HepG2 (cell line): ENCODE measurements at regions not wholly inside any gene's neighbourhood (a gene's known extent, or its start where the extent isn't known, plus 50 kb on each side); places are given as distances from the start of the nearest gene placed in this dataset.

Source experiments
- ATAC-seq: fragments of 200-7000 bp; cut with Tn5 transposase; 3 replicates; pipeline ENCODE4 v1.9.1; 2020; ENCODE audit warnings: mild to moderate bottlenecking, moderate library complexity
- BruUV-seq: library from RNA; stranded (reverse); fragments of 400-500 nt; replicated peaks from 2 replicates; lab custom pipeline; 2021; lab: Mats Ljungman, UMichigan
- CTCF ChIA-PET: fragments of 300-600 bp; formaldehyde crosslinking; extraction: SDS; loops from one replicate; lab custom pipeline; 2021; ENCODE audit warnings: low total read pairs, inconsistent platforms, low intra/inter-chr PET ratio; lab: Yijun Ruan, JAX
- POLR2A ChIA-PET: fragments of 350-600 bp; sonication (Branson Sonifier 250); formaldehyde crosslinking; loops from one replicate; lab custom pipeline; 2020; ENCODE audit warnings: antibody characterized with exemption, inconsistent platforms; lab: Yijun Ruan, JAX
- DNase-seq: peaks from one replicate; pipeline ENCODE4 v3.0.0-alpha.2; 2015; ENCODE audit warnings: low spot score
- FAIRE-seq: peaks from 3 replicates; lab custom pipeline; 2011; peaks lifted over from hg19 to GRCh38; lab: Jason Lieb, UNC
- H2AFZ ChIP-seq: one replicate; pipeline ENCODE4 v1.6.1; 2011; ENCODE audit warnings: low read length, inconsistent platforms
- H3K27ac ChIP-seq: fragments of 300-600 bp; 3 replicates; pipeline ENCODE4 v1.8.0; 2011; ENCODE audit warnings: mixed run types, mild to moderate bottlenecking, mixed read lengths, low read length, inconsistent platforms; ENCODE audit not compliant: insufficient read depth; ENCODE audit errors: extremely low read length
- H3K27me3 ChIP-seq, 2 experiments: fragments of 200-600 bp in 1 of 2; 2 replicates in 1 of 2; 3 replicates in 1 of 2; pipeline versions ENCODE4 v1.6.0 to v1.8.0; 2011; ENCODE audit warnings: low read length in 2 of 2, mild to moderate bottlenecking in 2 of 2, moderate library complexity in 2 of 2, inconsistent platforms in 1 of 2; ENCODE audit not compliant: insufficient read depth in 2 of 2, control insufficient read depth in 1 of 2
- H3K36me3 ChIP-seq, 2 experiments: fragments of 200-600 bp in 1 of 2; replicated peaks in 1 of 2; 2 replicates in 1 of 2; 3 replicates in 1 of 2; pipeline versions ENCODE4 v1.5.1 to v1.8.0; 2011; ENCODE audit warnings: low read length in 2 of 2, inconsistent platforms in 1 of 2; ENCODE audit not compliant: insufficient read depth in 2 of 2, control insufficient read depth in 1 of 2
- H3K4me1 ChIP-seq: 2 replicates; pipeline ENCODE4 v1.5.1; 2012; ENCODE audit warnings: low read length, inconsistent platforms; ENCODE audit not compliant: insufficient read depth
- H3K4me2 ChIP-seq: 2 replicates; pipeline ENCODE4 v1.6.0; 2011; ENCODE audit warnings: low read depth, low read length, inconsistent platforms
- H3K4me3 ChIP-seq, 3 experiments: fragments of 200-600 bp in 1 of 3; sonication (generic), shearing (Covaris generic) in 1 of 3; replicated peaks in 1 of 3; 2 replicates each; pipeline ENCODE4 v1.5.1; 2011 to 2016; ENCODE audit warnings: low read length in 3 of 3, inconsistent platforms in 2 of 3, low read depth in 2 of 3, mild to moderate bottlenecking in 2 of 3, control low read depth in 1 of 3, mixed read lengths in 1 of 3; ENCODE audit not compliant: insufficient read depth in 1 of 3
- H3K79me2 ChIP-seq: one replicate; pipeline ENCODE4 v1.6.1; 2011; ENCODE audit warnings: low read length, inconsistent platforms; ENCODE audit not compliant: insufficient read depth
- H3K9ac ChIP-seq: 2 replicates; pipeline ENCODE4 v1.6.0; 2011; ENCODE audit warnings: mild to moderate bottlenecking, low read depth, low read length, inconsistent platforms; ENCODE audit not compliant: insufficient read depth
- H3K9me3 ChIP-seq: 2 replicates; pipeline ENCODE4 v1.5.1; 2012; ENCODE audit warnings: mild to moderate bottlenecking, low read length
- H4K20me1 ChIP-seq: 2 replicates; pipeline ENCODE4 v1.6.0; 2011; ENCODE audit warnings: inconsistent platforms, mild to moderate bottlenecking, low read length, moderate library complexity; ENCODE audit not compliant: insufficient read depth
- BCL6 ChIP-seq: IDR thresholded peaks from 2 replicates; pipeline ENCODE4 v1.6.1; 2016; ENCODE audit warnings: missing genetic modification reagents, missing compliant biosample characterization
- CREB1 ChIP-seq, 2 experiments: fragments of 450-650 bp in 1 of 2; IDR thresholded peaks; 2 replicates each; pipeline ENCODE4 v1.6.1; 2016 to 2017; ENCODE audit warnings: control low read depth in 1 of 2, mild to moderate bottlenecking in 1 of 2, missing compliant biosample characterization in 1 of 2, missing genetic modification characterization in 1 of 2
- CREM ChIP-seq, 2 experiments: sonication (generic) in 1 of 2; formaldehyde crosslinking in 1 of 2; IDR thresholded peaks; 2 replicates each; pipeline versions ENCODE4 v1.4.0 to v1.6.1; 2016 to 2020; ENCODE audit warnings: antibody characterized with exemption in 1 of 2, mild to moderate bottlenecking in 1 of 2, missing genetic modification reagents in 1 of 2
- ERF ChIP-seq: IDR thresholded peaks from 2 replicates; pipeline ENCODE4 v1.6.1; 2018; ENCODE audit warnings: missing biosample characterization, missing genetic modification reagents
- FOXA3 ChIP-seq: IDR thresholded peaks from 2 replicates; pipeline ENCODE4 v1.6.1; 2016; ENCODE audit warnings: missing genetic modification reagents, missing compliant biosample characterization
- HNF4A ChIP-seq: sonication (generic); formaldehyde crosslinking; IDR thresholded peaks from 2 replicates; pipeline ENCODE4 v1.4.0; 2020; ENCODE audit warnings: missing genetic modification reagents
- SKI ChIP-seq: fragments of 450-650 bp; IDR thresholded peaks from one replicate; pipeline ENCODE4 v1.6.1; 2018; ENCODE audit warnings: mild to moderate bottlenecking; ENCODE audit not compliant: partially characterized antibody
- STAG1 ChIP-seq: sonication (generic); formaldehyde crosslinking; IDR thresholded peaks from 2 replicates; pipeline ENCODE4 v1.4.0; 2020; ENCODE audit warnings: missing genetic modification reagents
- ZNF12 ChIP-seq: sonication (generic); formaldehyde crosslinking; IDR thresholded peaks from 2 replicates; pipeline ENCODE4 v1.5.0; 2020; ENCODE audit warnings: missing genetic modification reagents
- ZNF326 ChIP-seq: sonication (generic); formaldehyde crosslinking; IDR thresholded peaks from 2 replicates; pipeline ENCODE4 v1.4.0; 2020; ENCODE audit warnings: missing genetic modification reagents, borderline replicate concordance
- WGBS: methylation state at CpG from one replicate; pipeline ENCODE4 v1.1.6; 2017; ENCODE audit warnings: low lambda C conversion rate; 5-methylcytosine and 5-hydroxymethylcytosine counted together
- in situ Hi-C: cut with HindIII; loops from 2 replicates; pipeline ENCODE4 v1.10.0; 2017; ENCODE audit warnings: low pct_unique_long_range_greater_than_20kb; ENCODE audit not compliant: extremely low pct_ligation_motif_present
- intact Hi-C: fragments of 100-400 bp; cut with micrococcal nuclease; formaldehyde crosslinking; loops from one replicate; pipeline ENCODE4 v1.10.0; 2022; ENCODE audit not compliant: unreplicated experiment
- TF ChIP-seq, protein P1 (sequence below): sonication (generic); formaldehyde crosslinking; IDR thresholded peaks from 2 replicates; pipeline ENCODE4 v1.4.0; 2020; ENCODE audit warnings: low read depth, missing genetic modification reagents
- TF ChIP-seq, protein P2 (sequence below): sonication (generic); formaldehyde crosslinking; IDR thresholded peaks from 2 replicates; pipeline ENCODE4 v1.5.0; 2020; ENCODE audit warnings: mild to moderate bottlenecking, missing genetic modification reagents, moderate library complexity
- TF ChIP-seq, protein P3 (sequence below): sonication (generic); IDR thresholded peaks from 2 replicates; pipeline ENCODE4 v1.6.1; 2016; ENCODE audit warnings: low read depth, borderline replicate concordance

DNA sequence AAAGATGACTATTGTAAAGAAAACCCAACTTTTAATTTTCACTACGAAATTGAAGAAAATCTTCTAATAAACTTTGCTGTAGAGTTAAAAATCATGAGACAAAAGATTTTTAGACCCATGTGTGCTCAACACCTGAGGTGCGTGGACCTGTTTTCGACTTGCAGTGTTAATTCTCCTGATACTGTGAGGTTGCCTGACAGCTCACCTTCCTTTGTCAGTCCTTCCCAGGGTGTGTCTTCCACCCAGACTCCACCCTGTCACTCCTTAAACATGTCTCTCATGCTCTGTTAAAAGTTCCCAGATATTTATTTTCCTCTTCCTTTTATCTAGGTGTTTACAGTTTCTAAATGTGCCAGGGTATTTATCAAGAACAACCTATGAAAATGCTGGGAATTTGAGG, 151.3 kb upstream of the NT5E start (continued):
- TF ChIP-seq CREB1 (IDR thresholded peaks at IDR 0.05) (no peak), CREB1 (CRISPR knock-in tag; IDR thresholded peaks at IDR 0.05) (no peak), ZNF326 (no peak), SKI (no peak)

DNA sequence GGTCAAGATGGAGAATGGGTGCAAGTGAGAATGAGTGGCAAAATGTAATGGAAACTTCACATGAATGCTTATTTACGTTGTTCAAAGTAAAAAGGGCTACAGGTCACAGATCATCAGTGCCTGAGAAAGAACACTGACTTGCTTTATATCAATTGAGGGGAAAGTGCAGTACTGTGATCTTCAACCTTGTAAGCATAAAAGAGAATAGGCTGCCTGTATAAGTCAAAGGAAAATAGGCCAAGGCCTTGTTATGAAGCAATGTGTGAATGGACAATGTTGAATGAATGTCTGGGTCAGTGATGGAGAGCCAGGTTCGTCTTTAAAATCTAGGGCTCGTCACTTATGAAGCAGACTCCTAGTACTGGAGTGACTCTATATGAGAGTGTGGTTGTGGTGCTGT, 158.6 kb upstream of the NT5E start:
- H3K9me3 ChIP-seq = no peaks in the 10 kb centered on the region
- WGBS = 2% methylated on average over 3 of the region's 3 CpGs
- peak; percentile 12 for DNase-seq
- H3K79me2 ChIP-seq = no peaks in the 10 kb centered on the region
- H3K4me1 ChIP-seq = peaks cover 11% of the 10 kb centered on the region; the same call in 1 of the 2 replicates
- POLR2A ChIA-PET = no interaction called here
- intact Hi-C loops (no loop called here), in situ Hi-C loops (no loop called here)
- no TSS peak for BruUV-seq
- H3K4me3 ChIP-seq = no peak overlapping the region
- CTCF ChIA-PET = no interaction called here
- no peak overlapping the region for H2AFZ ChIP-seq
- no peak overlapping the region for H3K4me2 ChIP-seq
- no peaks in the 10 kb centered on the region for H3K36me3 ChIP-seq
- FAIRE-seq = no peak
- no peak overlapping the region for H3K9ac ChIP-seq
- no peaks in the 10 kb centered on the region for H3K27me3 ChIP-seq
- ATAC-seq = peak; percentile 78
- no peak overlapping the region for H3K27ac ChIP-seq
- no peaks in the 10 kb centered on the region for H4K20me1 ChIP-seq
- TF ChIP-seq, protein P1, sequence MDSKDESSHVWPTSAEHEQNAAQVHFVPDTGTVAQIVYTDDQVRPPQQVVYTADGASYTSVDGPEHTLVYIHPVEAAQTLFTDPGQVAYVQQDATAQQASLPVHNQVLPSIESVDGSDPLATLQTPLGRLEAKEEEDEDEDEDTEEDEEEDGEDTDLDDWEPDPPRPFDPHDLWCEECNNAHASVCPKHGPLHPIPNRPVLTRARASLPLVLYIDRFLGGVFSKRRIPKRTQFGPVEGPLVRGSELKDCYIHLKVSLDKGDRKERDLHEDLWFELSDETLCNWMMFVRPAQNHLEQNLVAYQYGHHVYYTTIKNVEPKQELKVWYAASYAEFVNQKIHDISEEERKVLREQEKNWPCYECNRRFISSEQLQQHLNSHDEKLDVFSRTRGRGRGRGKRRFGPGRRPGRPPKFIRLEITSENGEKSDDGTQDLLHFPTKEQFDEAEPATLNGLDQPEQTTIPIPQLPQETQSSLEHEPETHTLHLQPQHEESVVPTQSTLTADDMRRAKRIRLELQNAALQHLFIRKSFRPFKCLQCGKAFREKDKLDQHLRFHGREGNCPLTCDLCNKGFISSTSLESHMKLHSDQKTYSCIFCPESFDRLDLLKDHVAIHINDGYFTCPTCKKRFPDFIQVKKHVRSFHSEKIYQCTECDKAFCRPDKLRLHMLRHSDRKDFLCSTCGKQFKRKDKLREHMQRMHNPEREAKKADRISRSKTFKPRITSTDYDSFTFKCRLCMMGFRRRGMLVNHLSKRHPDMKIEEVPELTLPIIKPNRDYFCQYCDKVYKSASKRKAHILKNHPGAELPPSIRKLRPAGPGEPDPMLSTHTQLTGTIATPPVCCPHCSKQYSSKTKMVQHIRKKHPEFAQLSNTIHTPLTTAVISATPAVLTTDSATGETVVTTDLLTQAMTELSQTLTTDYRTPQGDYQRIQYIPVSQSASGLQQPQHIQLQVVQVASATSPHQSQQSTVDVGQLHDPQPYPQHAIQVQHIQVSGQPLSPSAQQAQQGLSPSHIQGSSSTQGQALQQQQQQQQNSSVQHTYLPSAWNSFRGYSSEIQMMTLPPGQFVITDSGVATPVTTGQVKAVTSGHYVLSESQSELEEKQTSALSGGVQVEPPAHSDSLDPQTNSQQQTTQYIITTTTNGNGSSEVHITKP (CRISPR knock-in tag) = no peak
- TF ChIP-seq BCL6 (CRISPR knock-in tag) (peak; percentile 36; the same call in 1 of the 2 replicates), FOXA3 (CRISPR knock-in tag) (no peak), STAG1 (no peak), HNF4A (peak; percentile 20; the same call in 1 of the 2 replicates), CREM (IDR thresholded peaks at IDR 0.05) (peak; percentile 14; the same call in 1 of the 2 replicates), CREM (CRISPR knock-in tag; IDR thresholded peaks at IDR 0.05) (no peak), ERF (CRISPR knock-in tag) (no peak), ZNF12 (CRISPR knock-in tag) (no peak)
- TF ChIP-seq, protein P2, sequence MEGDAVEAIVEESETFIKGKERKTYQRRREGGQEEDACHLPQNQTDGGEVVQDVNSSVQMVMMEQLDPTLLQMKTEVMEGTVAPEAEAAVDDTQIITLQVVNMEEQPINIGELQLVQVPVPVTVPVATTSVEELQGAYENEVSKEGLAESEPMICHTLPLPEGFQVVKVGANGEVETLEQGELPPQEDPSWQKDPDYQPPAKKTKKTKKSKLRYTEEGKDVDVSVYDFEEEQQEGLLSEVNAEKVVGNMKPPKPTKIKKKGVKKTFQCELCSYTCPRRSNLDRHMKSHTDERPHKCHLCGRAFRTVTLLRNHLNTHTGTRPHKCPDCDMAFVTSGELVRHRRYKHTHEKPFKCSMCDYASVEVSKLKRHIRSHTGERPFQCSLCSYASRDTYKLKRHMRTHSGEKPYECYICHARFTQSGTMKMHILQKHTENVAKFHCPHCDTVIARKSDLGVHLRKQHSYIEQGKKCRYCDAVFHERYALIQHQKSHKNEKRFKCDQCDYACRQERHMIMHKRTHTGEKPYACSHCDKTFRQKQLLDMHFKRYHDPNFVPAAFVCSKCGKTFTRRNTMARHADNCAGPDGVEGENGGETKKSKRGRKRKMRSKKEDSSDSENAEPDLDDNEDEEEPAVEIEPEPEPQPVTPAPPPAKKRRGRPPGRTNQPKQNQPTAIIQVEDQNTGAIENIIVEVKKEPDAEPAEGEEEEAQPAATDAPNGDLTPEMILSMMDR (CRISPR knock-in tag) = no peak
- TF ChIP-seq, protein P3, sequence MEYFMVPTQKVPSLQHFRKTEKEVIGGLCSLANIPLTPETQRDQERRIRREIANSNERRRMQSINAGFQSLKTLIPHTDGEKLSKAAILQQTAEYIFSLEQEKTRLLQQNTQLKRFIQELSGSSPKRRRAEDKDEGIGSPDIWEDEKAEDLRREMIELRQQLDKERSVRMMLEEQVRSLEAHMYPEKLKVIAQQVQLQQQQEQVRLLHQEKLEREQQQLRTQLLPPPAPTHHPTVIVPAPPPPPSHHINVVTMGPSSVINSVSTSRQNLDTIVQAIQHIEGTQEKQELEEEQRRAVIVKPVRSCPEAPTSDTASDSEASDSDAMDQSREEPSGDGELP = no peak
